ENCODE measurements at regions not wholly inside any gene's neighbourhood (a gene's known extent, or its start where the extent isn't known, plus 50 kb on each side); places are given as distances from the start of the nearest gene placed in this dataset.

DNA sequence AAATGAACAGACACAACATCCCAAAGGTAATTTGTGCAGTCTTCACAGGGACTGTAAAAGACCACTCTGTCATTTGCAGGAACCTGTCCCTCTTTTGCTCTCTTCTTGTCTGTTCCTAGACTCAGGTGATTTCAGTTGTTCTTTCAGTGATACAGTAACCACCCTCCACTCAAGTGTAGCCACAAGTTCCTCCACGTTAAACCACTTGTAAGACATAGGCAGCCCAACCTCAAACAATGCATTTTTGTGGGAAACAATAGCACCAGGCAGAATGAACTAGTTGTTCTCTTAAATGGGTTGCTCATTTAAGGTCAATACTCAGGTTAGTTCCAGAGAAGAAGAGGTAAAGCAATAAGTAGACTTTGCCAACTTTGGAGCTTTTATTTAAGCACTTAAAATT is 359.4 kb downstream of the MZT1 start:
- Histone ChIP-seq H3K4me3 (replicated peaks in 1 of 2; ENCODE audit: low read depth in 1 of 2, low read length in 2 of 2) (no peak overlapping the region), H4K20me1 (ENCODE audit: insufficient read depth) (no peaks in the 10 kb centered on the region), H3K9ac (ENCODE audit: low read length) (no peak overlapping the region), H2AFZ (ENCODE audit: low read depth, low read length, poor library complexity, severe bottlenecking) (no peak overlapping the region), H3K9me3 (ENCODE audit: control insufficient read depth in 1 of 2, insufficient read depth in 1 of 2, low read depth in 1 of 2, low read length in 2 of 2) (no peaks in the 10 kb centered on the region), H3K9me2 (ENCODE audit: insufficient read depth) (no peaks in the 10 kb centered on the region), H3K27ac (ENCODE audit: low read depth, low read length) (no peak overlapping the region), H3K4me2 (ENCODE audit: low read length) (no peak overlapping the region), H3K4me1 (ENCODE audit: control insufficient read depth in 1 of 2, insufficient read depth in 2 of 2, low read length in 2 of 2) (no peaks in the 10 kb centered on the region), H3K36me3 (ENCODE audit: control insufficient read depth in 1 of 2, insufficient read depth in 2 of 2, low read length in 2 of 2) (no peaks in the 10 kb centered on the region), H3K79me2 (ENCODE audit: insufficient read depth, low read length) (no peaks in the 10 kb centered on the region), H3K27me3 (ENCODE audit: insufficient read depth, low read length) (no peaks in the 10 kb centered on the region)
- no TSS peak for BruUV-seq (replicated peaks)
- ATAC-seq (no peak), DNase-seq (ENCODE audit: low read depth, low spot score) (no peak)
- no peak for TF ChIP-seq POLR2A (IDR thresholded peaks at IDR 0.05; ENCODE audit: borderline replicate concordance, extremely low read depth, insufficient read depth, insufficient read length)
- POLR2A ChIA-PET: no interaction called here
- CTCF ChIA-PET: no interaction called here
- RAD21 ChIA-PET (ENCODE audit: low non-redundant PET in 1 of 2, low total read pairs in 2 of 2, uncharacterized antibody in 2 of 2, unreplicated experiment in 2 of 2): no interaction called here
- intact Hi-C loops (cut with micrococcal nuclease): no loop called here

- no peak overlapping the region for H3K9ac ChIP-seq (ENCODE audit: low read length)
- no peaks in the 10 kb centered on the region for H3K27me3 ChIP-seq (ENCODE audit: insufficient read depth, low read length)
- H3K9me3 ChIP-seq (ENCODE audit: control insufficient read depth in 1 of 2, insufficient read depth in 1 of 2, low read depth in 1 of 2, low read length in 2 of 2): no peaks in the 10 kb centered on the region
- no peaks in the 10 kb centered on the region for H3K79me2 ChIP-seq (ENCODE audit: insufficient read depth, low read length)
- RAD21 ChIA-PET (ENCODE audit: low non-redundant PET in 1 of 2, low total read pairs in 2 of 2, uncharacterized antibody in 2 of 2, unreplicated experiment in 2 of 2): no interaction called here
- intact Hi-C loops (cut with micrococcal nuclease): no loop called here
- TF ChIP-seq, protein P1, sequence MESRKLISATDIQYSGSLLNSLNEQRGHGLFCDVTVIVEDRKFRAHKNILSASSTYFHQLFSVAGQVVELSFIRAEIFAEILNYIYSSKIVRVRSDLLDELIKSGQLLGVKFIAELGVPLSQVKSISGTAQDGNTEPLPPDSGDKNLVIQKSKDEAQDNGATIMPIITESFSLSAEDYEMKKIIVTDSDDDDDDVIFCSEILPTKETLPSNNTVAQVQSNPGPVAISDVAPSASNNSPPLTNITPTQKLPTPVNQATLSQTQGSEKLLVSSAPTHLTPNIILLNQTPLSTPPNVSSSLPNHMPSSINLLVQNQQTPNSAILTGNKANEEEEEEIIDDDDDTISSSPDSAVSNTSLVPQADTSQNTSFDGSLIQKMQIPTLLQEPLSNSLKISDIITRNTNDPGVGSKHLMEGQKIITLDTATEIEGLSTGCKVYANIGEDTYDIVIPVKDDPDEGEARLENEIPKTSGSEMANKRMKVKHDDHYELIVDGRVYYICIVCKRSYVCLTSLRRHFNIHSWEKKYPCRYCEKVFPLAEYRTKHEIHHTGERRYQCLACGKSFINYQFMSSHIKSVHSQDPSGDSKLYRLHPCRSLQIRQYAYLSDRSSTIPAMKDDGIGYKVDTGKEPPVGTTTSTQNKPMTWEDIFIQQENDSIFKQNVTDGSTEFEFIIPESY (IDR thresholded peaks at IDR 0.05; ENCODE audit: extremely low read depth, insufficient replicate concordance, low read length): no peak
- TF ChIP-seq ZNF274 (IDR thresholded peaks at IDR 0.05; ENCODE audit: low read depth, low read length) (no peak), FOSL1 (IDR thresholded peaks at IDR 0.05; ENCODE audit: low read depth) (no peak), TCF7L2 (IDR thresholded peaks at IDR 0.05; ENCODE audit: borderline replicate concordance, extremely low read depth, insufficient read depth, insufficient read length) (no peak), RAD21 (IDR thresholded peaks at IDR 0.05; ENCODE audit: low read depth) (no peak), ZFX (IDR thresholded peaks at IDR 0.05) (no peak), POLR2A (IDR thresholded peaks at IDR 0.05; ENCODE audit: borderline replicate concordance, extremely low read depth, insufficient read depth, insufficient read length) (no peak), EGR1 (IDR thresholded peaks at IDR 0.05; ENCODE audit: low read depth) (no peak), SRF (IDR thresholded peaks at IDR 0.05; ENCODE audit: low read depth) (no peak), EZH2phosphoT487 (IDR thresholded peaks at IDR 0.05; ENCODE audit: borderline replicate concordance) (no peak), ELF1 (IDR thresholded peaks at IDR 0.05; ENCODE audit: borderline replicate concordance, low read depth) (no peak), SP1 (IDR thresholded peaks at IDR 0.05; ENCODE audit: low read depth) (no peak), CEBPB (IDR thresholded peaks at IDR 0.05; ENCODE audit: low read depth) (no peak), POLR2AphosphoS5 (IDR thresholded peaks at IDR 0.05; ENCODE audit: low read depth, low read length) (no peak), JUND (IDR thresholded peaks at IDR 0.05) (no peak), EZH2 (IDR thresholded peaks at IDR 0.05) (no peak), YY1 (IDR thresholded peaks at IDR 0.05; ENCODE audit: extremely low read depth, insufficient replicate concordance, low read depth, low read length) (no peak)
- TF ChIP-seq, protein P2, sequence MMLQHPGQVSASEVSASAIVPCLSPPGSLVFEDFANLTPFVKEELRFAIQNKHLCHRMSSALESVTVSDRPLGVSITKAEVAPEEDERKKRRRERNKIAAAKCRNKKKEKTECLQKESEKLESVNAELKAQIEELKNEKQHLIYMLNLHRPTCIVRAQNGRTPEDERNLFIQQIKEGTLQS (IDR thresholded peaks at IDR 0.05): no peak
- TF ChIP-seq, protein P3, sequence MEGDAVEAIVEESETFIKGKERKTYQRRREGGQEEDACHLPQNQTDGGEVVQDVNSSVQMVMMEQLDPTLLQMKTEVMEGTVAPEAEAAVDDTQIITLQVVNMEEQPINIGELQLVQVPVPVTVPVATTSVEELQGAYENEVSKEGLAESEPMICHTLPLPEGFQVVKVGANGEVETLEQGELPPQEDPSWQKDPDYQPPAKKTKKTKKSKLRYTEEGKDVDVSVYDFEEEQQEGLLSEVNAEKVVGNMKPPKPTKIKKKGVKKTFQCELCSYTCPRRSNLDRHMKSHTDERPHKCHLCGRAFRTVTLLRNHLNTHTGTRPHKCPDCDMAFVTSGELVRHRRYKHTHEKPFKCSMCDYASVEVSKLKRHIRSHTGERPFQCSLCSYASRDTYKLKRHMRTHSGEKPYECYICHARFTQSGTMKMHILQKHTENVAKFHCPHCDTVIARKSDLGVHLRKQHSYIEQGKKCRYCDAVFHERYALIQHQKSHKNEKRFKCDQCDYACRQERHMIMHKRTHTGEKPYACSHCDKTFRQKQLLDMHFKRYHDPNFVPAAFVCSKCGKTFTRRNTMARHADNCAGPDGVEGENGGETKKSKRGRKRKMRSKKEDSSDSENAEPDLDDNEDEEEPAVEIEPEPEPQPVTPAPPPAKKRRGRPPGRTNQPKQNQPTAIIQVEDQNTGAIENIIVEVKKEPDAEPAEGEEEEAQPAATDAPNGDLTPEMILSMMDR (IDR thresholded peaks at IDR 0.05 in 2 of 3, conservative IDR thresholded peaks at IDR 0.05 in 1 of 3; ENCODE audit: borderline replicate concordance in 1 of 3, insufficient read depth in 1 of 3, low read depth in 2 of 3, low read length in 2 of 3): no peak
- CTCF ChIA-PET: no interaction called here
- no peak overlapping the region for H3K4me2 ChIP-seq (ENCODE audit: low read length)
- H3K4me3 ChIP-seq (replicated peaks in 1 of 2; ENCODE audit: low read depth in 1 of 2, low read length in 2 of 2): no peak overlapping the region
- H3K4me1 ChIP-seq (ENCODE audit: control insufficient read depth in 1 of 2, insufficient read depth in 2 of 2, low read length in 2 of 2): no peaks in the 10 kb centered on the region
- no peaks in the 10 kb centered on the region for H3K36me3 ChIP-seq (ENCODE audit: control insufficient read depth in 1 of 2, insufficient read depth in 2 of 2, low read length in 2 of 2)
- no peaks in the 10 kb centered on the region for H3K9me2 ChIP-seq (ENCODE audit: insufficient read depth)
- DNase-seq (ENCODE audit: low read depth, low spot score) (no peak), ATAC-seq (no peak)
- no TSS peak for BruUV-seq (replicated peaks)
- H3K27ac ChIP-seq (ENCODE audit: low read depth, low read length): no peak overlapping the region
- no peaks in the 10 kb centered on the region for H4K20me1 ChIP-seq (ENCODE audit: insufficient read depth)
- POLR2A ChIA-PET: no interaction called here
- no peak overlapping the region for H2AFZ ChIP-seq (ENCODE audit: low read depth, low read length, poor library complexity, severe bottlenecking)
Observed at GRCh38 chr13:72346716-72347115, 380.7 kb downstream of the MZT1 start.
